ENCODE measurements at regions not wholly inside any gene's neighbourhood (a gene's known extent, or its start where the extent isn't known, plus 50 kb on each side); places are given as distances from the start of the nearest gene placed in this dataset.

GRCh38 chr2:189287363-189287762 is 107.8 kb upstream of the COL5A2 start:
- peak overlapping the region; percentile 91 for H2AK5ac ChIP-seq (ENCODE audit: low read depth, low read length)
- intact Hi-C loops (cut with micrococcal nuclease) = loop anchor here (2.0 to 5.0 kb wide), 5 partner anchors 77 to 765 kb away; no protein-coding TSS in a partner anchor
- TF ChIP-seq BHLHE40 (IDR thresholded peaks at IDR 0.05; ENCODE audit: low read depth, low read length) = no peak
- no peak for TF ChIP-seq RCOR1 (IDR thresholded peaks at IDR 0.05; ENCODE audit: insufficient replicate concordance, low read length)
- TF ChIP-seq RAD21 (IDR thresholded peaks at IDR 0.05; ENCODE audit: low read length) = no peak
- TF ChIP-seq SMC3 (IDR thresholded peaks at IDR 0.05; ENCODE audit: low read depth, low read length) = no peak
- TF ChIP-seq CHD1 (IDR thresholded peaks at IDR 0.05; ENCODE audit: low read depth, low read length) = no peak
- TF ChIP-seq CEBPB (IDR thresholded peaks at IDR 0.05; ENCODE audit: low read depth, low read length) = no peak
- TF ChIP-seq, protein P1, sequence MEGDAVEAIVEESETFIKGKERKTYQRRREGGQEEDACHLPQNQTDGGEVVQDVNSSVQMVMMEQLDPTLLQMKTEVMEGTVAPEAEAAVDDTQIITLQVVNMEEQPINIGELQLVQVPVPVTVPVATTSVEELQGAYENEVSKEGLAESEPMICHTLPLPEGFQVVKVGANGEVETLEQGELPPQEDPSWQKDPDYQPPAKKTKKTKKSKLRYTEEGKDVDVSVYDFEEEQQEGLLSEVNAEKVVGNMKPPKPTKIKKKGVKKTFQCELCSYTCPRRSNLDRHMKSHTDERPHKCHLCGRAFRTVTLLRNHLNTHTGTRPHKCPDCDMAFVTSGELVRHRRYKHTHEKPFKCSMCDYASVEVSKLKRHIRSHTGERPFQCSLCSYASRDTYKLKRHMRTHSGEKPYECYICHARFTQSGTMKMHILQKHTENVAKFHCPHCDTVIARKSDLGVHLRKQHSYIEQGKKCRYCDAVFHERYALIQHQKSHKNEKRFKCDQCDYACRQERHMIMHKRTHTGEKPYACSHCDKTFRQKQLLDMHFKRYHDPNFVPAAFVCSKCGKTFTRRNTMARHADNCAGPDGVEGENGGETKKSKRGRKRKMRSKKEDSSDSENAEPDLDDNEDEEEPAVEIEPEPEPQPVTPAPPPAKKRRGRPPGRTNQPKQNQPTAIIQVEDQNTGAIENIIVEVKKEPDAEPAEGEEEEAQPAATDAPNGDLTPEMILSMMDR (conservative IDR thresholded peaks at IDR 0.05; ENCODE audit: low read depth, low read length) = no peak
- no peak for TF ChIP-seq NFE2L2 (IDR thresholded peaks at IDR 0.05; ENCODE audit: low read depth, low read length)
- TF ChIP-seq MXI1 (IDR thresholded peaks at IDR 0.05; ENCODE audit: borderline replicate concordance, low read depth, low read length) = no peak
- TF ChIP-seq ELK1 (IDR thresholded peaks at IDR 0.05; ENCODE audit: borderline replicate concordance, low read depth, low read length) = no peak
- TF ChIP-seq MAFK (IDR thresholded peaks at IDR 0.05; ENCODE audit: low read depth, low read length) = no peak
- TF ChIP-seq POLR2A (IDR thresholded peaks at IDR 0.05; ENCODE audit: low read depth, low read length) = no peak
- no peak for TF ChIP-seq FOS (IDR thresholded peaks at IDR 0.05; ENCODE audit: low read depth, low read length)
- TF ChIP-seq MAZ (IDR thresholded peaks at IDR 0.05; ENCODE audit: borderline replicate concordance, low read depth, low read length) = no peak
- no peak for TF ChIP-seq RFX5 (IDR thresholded peaks at IDR 0.05; ENCODE audit: low read depth, low read length)
- TF ChIP-seq, protein P2, sequence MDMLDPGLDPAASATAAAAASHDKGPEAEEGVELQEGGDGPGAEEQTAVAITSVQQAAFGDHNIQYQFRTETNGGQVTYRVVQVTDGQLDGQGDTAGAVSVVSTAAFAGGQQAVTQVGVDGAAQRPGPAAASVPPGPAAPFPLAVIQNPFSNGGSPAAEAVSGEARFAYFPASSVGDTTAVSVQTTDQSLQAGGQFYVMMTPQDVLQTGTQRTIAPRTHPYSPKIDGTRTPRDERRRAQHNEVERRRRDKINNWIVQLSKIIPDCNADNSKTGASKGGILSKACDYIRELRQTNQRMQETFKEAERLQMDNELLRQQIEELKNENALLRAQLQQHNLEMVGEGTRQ (IDR thresholded peaks at IDR 0.05; ENCODE audit: low read depth, low read length) = no peak
- H4K8ac ChIP-seq (ENCODE audit: low read depth in 2 of 2, low read length in 2 of 2) = peak overlapping the region; percentile 71
- BruUV-seq (replicated peaks) = no TSS peak
- peak overlapping the region; percentile 94 for H2BK20ac ChIP-seq (ENCODE audit: low read depth, low read length)
- H3K23ac ChIP-seq (ENCODE audit: low read depth, low read length) = peak overlapping the region; percentile 96
- H3K9me3 ChIP-seq (ENCODE audit: control insufficient read depth, insufficient read depth, low read length) = peaks cover 3% of the 10 kb centered on the region; the same call in 1 of the 2 replicates
- H4K20me1 ChIP-seq (ENCODE audit: insufficient read depth, low read length) = no peaks in the 10 kb centered on the region
- H2BK5ac ChIP-seq (ENCODE audit: low read depth, low read length, poor library complexity, severe bottlenecking) = peak overlapping the region; percentile 97
- WGBS, 2 experiments (ENCODE audit: extremely low coverage in 2 of 2, insufficient read length in 1 of 2) = no CpG with 5 or more reads among the region's 1 CpG
- H3K79me1 ChIP-seq (ENCODE audit: low read depth in 1 of 2, low read length in 2 of 2) = peaks cover 3 to 15% of the 10 kb centered on the region in 2 experiments; a peak in 3 of 4 replicates
- H3K36me3 ChIP-seq (ENCODE audit: control insufficient read depth, insufficient read depth, low read length) = no peaks in the 10 kb centered on the region
- peak overlapping the region; percentile 98 for H4K91ac ChIP-seq (ENCODE audit: insufficient read depth, low read depth, low read length)
- POLR2A ChIA-PET (ENCODE audit: unreplicated experiment) = interaction anchor here (1.6 kb wide), 1 partner anchor 108 kb away, joined by 7 read pairs; the partner anchor contains the start of gene COL5A2
- peaks cover 7% of the 10 kb centered on the region for H3K9me1 ChIP-seq (ENCODE audit: insufficient read depth, low read length)
- CTCF ChIA-PET = interaction anchor here (0.6 to 1.5 kb wide), 9 partner anchors 79 to 221 kb away, joined by 3 to 5 read pairs (median 4); no protein-coding TSS in a partner anchor
- peak overlapping the region; percentile 93 for H4K5ac ChIP-seq (ENCODE audit: low read depth, low read length)
- DNase-seq (no peak), ATAC-seq (ENCODE audit: low read depth) (no peak)
- no peak overlapping the region for H3K4me3 ChIP-seq (ENCODE audit: insufficient read depth, low read depth, low read length)
- dilution Hi-C loops (cut with HindIII; ENCODE audit: low sequenced_read_pairs, unreplicated experiment) = no loop called here
- peak overlapping the region; percentile 99 for H3K18ac ChIP-seq (ENCODE audit: low read depth, low read length)
- peak overlapping the region; percentile 45 for H3K9ac ChIP-seq (ENCODE audit: low read depth, low read length)
- peaks cover 16% of the 10 kb centered on the region for H3K4me1 ChIP-seq (ENCODE audit: control insufficient read depth, insufficient read depth, low read length)
- H3K4me2 ChIP-seq (ENCODE audit: low read depth, low read length) = no peak overlapping the region
- H2BK120ac ChIP-seq (ENCODE audit: low read depth, low read length) = peak overlapping the region; percentile 97
- peak overlapping the region; percentile 100 for H3K4ac ChIP-seq (ENCODE audit: low read depth, low read length)
- H3K14ac ChIP-seq (replicated peaks; ENCODE audit: low read depth, low read length) = peak overlapping the region; percentile 93
- peak overlapping the region; percentile 66 for H3K27ac ChIP-seq (ENCODE audit: insufficient read depth, low read length)
- no peak overlapping the region for H2AFZ ChIP-seq (replicated peaks; ENCODE audit: low read length, poor library complexity)
- H2BK15ac ChIP-seq (ENCODE audit: low read depth, low read length) = peak overlapping the region; percentile 97; the same call in 2 of the 3 replicates
- in situ Hi-C loops (cut with MboI; ENCODE audit: low sequenced_read_pairs) = loop anchor here (10.0 kb wide), 2 partner anchors 113 to 183 kb away; partner anchors contain the start of gene COL5A2
- no peaks in the 10 kb centered on the region for H3K27me3 ChIP-seq (ENCODE audit: control insufficient read depth, insufficient read depth, low read length)
- H2AK9ac ChIP-seq (replicated peaks; ENCODE audit: low read depth, low read length, poor library complexity) = no peak overlapping the region
- H3K56ac ChIP-seq (ENCODE audit: extremely low read depth, insufficient read depth, low read length) = peak overlapping the region; percentile 63

Data from IMR-90 (cell line).